GM12864 (cell line): ENCODE measurements at regions not wholly inside any gene's neighbourhood (a gene's known extent, or its start where the extent isn't known, plus 50 kb on each side); places are given as distances from the start of the nearest gene placed in this dataset.

Experiments
- DNase-seq: peaks from one replicate; pipeline ENCODE4 v3.0.0-alpha.2; 2011; ENCODE audit warnings: low read depth
- H3K4me3 ChIP-seq: 2 replicates; pipeline ENCODE4 v1.5.1; 2011; ENCODE audit warnings: mild to moderate bottlenecking, low read depth, low read length, control low read depth
- TF ChIP-seq, protein P1 (sequence below): IDR thresholded peaks from 2 replicates; pipeline ENCODE4 v1.5.1; 2011; ENCODE audit warnings: low read depth, mild to moderate bottlenecking, moderate library complexity, low read length, control low read depth, inconsistent platforms; ENCODE audit errors: missing control alignments

DNA sequence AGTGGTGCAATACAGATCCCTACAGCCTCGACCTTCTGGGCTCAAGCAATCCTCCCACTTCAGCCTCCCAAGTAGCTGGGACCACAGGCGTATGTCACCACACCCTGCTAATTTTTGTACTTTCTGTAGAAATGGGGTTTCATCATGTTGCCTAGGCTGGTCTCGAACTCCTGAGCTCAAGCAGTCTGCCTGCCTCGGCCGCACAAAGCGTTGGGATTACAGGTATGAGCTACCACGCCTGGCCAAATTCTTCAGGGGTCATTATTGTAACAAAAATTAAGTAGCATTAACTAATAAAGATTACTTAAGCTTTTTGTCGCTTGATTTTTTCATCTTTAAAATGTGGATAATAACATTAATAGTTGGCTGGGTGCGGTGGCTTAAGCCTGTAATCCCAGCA is 195.3 kb upstream of the IER5L start:
- no peak for DNase-seq
- TF ChIP-seq, protein P1, sequence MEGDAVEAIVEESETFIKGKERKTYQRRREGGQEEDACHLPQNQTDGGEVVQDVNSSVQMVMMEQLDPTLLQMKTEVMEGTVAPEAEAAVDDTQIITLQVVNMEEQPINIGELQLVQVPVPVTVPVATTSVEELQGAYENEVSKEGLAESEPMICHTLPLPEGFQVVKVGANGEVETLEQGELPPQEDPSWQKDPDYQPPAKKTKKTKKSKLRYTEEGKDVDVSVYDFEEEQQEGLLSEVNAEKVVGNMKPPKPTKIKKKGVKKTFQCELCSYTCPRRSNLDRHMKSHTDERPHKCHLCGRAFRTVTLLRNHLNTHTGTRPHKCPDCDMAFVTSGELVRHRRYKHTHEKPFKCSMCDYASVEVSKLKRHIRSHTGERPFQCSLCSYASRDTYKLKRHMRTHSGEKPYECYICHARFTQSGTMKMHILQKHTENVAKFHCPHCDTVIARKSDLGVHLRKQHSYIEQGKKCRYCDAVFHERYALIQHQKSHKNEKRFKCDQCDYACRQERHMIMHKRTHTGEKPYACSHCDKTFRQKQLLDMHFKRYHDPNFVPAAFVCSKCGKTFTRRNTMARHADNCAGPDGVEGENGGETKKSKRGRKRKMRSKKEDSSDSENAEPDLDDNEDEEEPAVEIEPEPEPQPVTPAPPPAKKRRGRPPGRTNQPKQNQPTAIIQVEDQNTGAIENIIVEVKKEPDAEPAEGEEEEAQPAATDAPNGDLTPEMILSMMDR: no peak
- no peak overlapping the region for H3K4me3 ChIP-seq

DNA sequence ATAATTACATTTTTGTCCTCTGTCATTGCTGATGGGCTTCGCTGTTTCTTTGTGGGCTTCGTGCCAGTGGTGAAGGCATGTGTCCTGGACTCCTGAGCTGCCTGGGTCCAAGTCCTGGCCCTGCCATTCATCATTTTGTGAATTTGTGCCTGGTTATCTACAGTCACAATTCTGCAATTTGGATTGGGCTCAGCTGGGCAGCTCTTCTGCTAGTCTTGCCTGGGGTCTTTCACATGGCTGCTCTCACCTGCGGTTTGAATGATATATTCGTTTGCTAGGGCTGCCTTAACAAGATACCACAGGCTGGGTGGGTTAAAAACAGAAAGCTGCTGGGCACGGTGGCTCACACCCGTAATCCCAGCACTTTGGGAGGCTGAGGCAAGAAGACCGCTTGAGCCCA is 192.7 kb upstream of the IER5L start:
- TF ChIP-seq, protein P1: no peak
- no peak overlapping the region for H3K4me3 ChIP-seq
- DNase-seq: no peak

DNA sequence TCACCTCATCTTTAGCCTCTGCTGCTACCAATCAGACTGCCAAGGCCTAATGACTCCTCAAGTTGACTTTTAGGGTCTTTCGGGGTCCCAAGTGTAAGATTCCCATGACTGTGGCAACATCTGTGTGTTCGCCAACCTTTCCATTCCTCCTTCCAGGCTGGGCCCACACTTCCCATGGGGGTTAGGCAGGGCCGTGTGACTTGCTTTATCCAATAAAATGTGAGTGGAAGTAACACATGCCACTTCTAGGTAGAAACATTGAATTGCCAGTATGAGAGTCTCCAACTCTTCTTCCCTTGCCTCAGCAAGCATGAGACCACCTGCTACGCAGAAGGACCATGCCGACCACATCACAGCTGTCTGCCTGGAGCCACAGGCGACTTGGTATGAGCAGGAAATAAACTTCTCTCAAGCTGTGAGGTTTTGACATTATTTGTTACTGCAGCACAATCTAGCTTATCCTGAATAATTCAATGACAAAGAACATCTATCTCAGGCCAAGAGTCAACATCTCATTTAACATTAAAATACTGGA is 190.4 kb upstream of the IER5L start:
- H3K4me3 ChIP-seq: no peak overlapping the region
- TF ChIP-seq, protein P1: no peak
- no peak for DNase-seq

DNA sequence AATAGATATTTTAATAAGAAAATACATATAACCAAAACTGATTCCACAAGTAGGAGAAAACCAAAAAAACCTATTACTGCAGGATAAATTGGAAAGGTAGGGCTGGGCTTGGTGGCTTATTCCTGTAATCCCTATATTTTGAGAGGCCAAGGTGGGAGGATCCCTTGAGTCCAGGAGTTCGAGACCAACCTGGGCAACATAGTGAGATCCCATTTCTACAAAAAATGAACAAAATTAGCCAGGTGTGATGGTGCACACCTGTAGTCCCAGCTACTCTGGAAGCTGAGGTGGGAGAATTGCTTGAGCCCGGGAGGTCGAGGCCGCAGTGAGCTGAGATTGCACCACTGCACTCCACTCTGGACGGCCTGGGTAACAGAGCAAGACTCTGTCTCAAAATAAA is 189.2 kb upstream of the IER5L start:
- H3K4me3 ChIP-seq: no peak overlapping the region
- DNase-seq: no peak
- TF ChIP-seq, protein P1: no peak

DNA sequence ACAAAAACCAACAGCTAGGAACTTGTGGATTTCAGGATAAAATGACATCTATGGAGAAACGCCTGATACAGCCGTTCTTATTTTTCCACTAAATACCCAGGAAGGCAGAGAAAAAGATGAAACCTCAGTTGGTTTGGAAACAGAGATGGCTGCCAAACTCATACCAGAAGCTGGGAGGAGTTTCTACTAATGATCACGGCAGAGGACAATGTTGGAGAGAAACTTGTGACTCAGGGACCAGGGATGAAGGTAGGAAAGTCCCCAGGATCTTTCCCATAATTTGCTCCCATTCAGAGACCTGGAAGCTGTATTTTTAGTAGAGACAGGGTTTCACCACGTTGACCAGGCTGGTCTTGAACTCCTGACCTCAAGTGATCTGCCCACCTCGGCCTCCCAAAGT is 187.1 kb upstream of the IER5L start:
- DNase-seq: no peak
- TF ChIP-seq, protein P1: no peak
- no peak overlapping the region for H3K4me3 ChIP-seq

DNA sequence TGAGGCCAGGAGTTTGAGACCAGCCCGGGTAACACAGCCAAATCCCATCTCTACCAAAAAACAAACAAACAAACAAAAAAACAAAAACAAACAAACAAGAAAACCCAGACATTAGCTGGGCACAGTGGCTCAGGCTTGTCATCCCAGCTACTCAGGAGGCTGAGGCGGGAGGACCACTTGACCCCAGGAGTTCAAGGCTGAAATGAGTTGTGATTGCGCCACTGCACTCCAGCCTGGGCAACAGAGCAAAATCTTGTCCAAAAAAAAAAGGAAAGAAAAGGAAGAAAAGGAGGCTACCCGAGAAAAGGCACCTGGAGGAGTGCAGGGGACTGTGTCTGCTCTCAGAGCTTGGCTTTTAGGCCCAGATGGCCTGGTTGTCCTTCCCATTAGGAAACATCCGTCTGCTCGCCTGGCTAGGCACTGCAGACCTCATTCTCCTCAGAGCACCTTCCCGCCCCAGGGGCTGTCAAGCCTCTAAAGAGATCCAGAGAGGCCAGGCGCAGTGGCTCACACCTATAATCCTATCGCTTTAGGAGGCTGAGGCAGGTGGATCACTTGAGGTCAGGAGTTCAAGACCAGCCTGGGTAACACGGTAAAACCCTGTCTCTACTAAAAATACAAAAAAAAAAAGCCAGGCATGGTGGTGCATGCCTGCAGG is 185.3 kb upstream of the IER5L start:
- no peak for DNase-seq
- TF ChIP-seq, protein P1: no peak
- H3K4me3 ChIP-seq: no peak overlapping the region
